Tibial artery (tissue), 4 donors: ENCODE measurements at regions not wholly inside any gene's neighbourhood (a gene's known extent, or its start where the extent isn't known, plus 50 kb on each side); places are given as distances from the start of the nearest gene placed in this dataset.

Experiments
- DNase-seq, 2 donors: peaks; one replicate each; pipeline ENCODE4 v3.0.0-alpha.2; 2019
- H3K27ac ChIP-seq, 2 donors: fragments of 200-600 bp; sonication (generic) in 1 of 2; 1 replicate in 1 of 2; 2 replicates in 1 of 2; pipeline ENCODE4 v1.5.1; 2018 to 2019; ENCODE audit warnings: mild to moderate bottlenecking in 1 of 2
- H3K27me3 ChIP-seq, 2 donors: fragments of 200-600 bp; sonication (generic) in 1 of 2; one replicate each; pipeline versions ENCODE4 v1.5.1 to v1.6.0; 2016 to 2019
- H3K36me3 ChIP-seq, 3 donors: fragments of 200-600 bp; sonication (generic) in 2 of 3; one replicate each; pipeline ENCODE4 v1.5.1; 2016 to 2019; ENCODE audit warnings: mild to moderate bottlenecking in 2 of 3
- H3K4me1 ChIP-seq, 4 donors: fragments of 200-600 bp; sonication (generic) in 2 of 4; 1 replicate in 3 of 4; 2 replicates in 1 of 4; pipeline ENCODE4 v1.5.1; 2016 to 2019
- H3K4me3 ChIP-seq, 2 donors: fragments of 200-600 bp; sonication (generic) in 1 of 2; 1 replicate in 1 of 2; 2 replicates in 1 of 2; pipeline ENCODE4 v1.5.1; 2018 to 2019; ENCODE audit warnings: mild to moderate bottlenecking in 2 of 2
- H3K9me3 ChIP-seq, 3 donors: fragments of 200-600 bp; sonication (generic) in 1 of 3; one replicate each; pipeline ENCODE4 v1.5.1; 2016 to 2019
- CTCF ChIP-seq, 2 experiments: fragments of 200-600 bp in 1 of 2; fragments of 450-650 bp in 1 of 2; IDR thresholded peaks; one replicate each; pipeline ENCODE4 v1.5.1; 2017 to 2019; ENCODE audit warnings: antibody characterized with exemption in 2 of 2, mild to moderate bottlenecking in 1 of 2, moderate library complexity in 1 of 2
- intact Hi-C: fragments of 100-400 bp; cut with DNase I; formaldehyde crosslinking; loops from one replicate; pipeline ENCODE4 v1.15.0; 2023; ENCODE audit warnings: low total_unique reads

- H3K27me3 ChIP-seq, result no peaks in the 10 kb centered on the region
These were observed 382.4 kb downstream of the TRAM1L1 start for GRCh38 chr4:116702949-116703348.

GRCh38 chr4:116688536-116688935 lies 396.8 kb downstream of the TRAM1L1 start:
- DNase-seq, result no peak
- intact Hi-C loops, result no loop called here
- Histone ChIP-seq H3K4me1 (no peaks in the 10 kb centered on the region), H3K27ac (no peak overlapping the region), H3K9me3 (no peaks in the 10 kb centered on the region), H3K27me3 (no peaks in the 10 kb centered on the region), H3K4me3 (no peak overlapping the region), H3K36me3 (no peaks in the 10 kb centered on the region)
- TF ChIP-seq CTCF (IDR thresholded peaks at IDR 0.05), result no peak

More at GRCh38 chr4:116702949-116703348, 382.4 kb downstream of the TRAM1L1 start:
- no peak overlapping the region for H3K4me3 ChIP-seq
- no peaks in the 10 kb centered on the region for H3K9me3 ChIP-seq
- DNase-seq, result no peak
- intact Hi-C loops, result no loop called here
- no peaks in the 10 kb centered on the region for H3K36me3 ChIP-seq
- no peak for TF ChIP-seq CTCF (IDR thresholded peaks at IDR 0.05)
- H3K4me1 ChIP-seq, result no peaks in the 10 kb centered on the region
- H3K27ac ChIP-seq, result no peak overlapping the region

GRCh38 chr4:116668190-116668589 lies 417.2 kb downstream of the TRAM1L1 start:
- no peak for TF ChIP-seq CTCF (IDR thresholded peaks at IDR 0.05)
- Histone ChIP-seq H3K4me3 (no peak overlapping the region), H3K4me1 (no peaks in the 10 kb centered on the region), H3K27ac (no peak overlapping the region), H3K9me3 (no peaks in the 10 kb centered on the region), H3K27me3 (no peaks in the 10 kb centered on the region), H3K36me3 (no peaks in the 10 kb centered on the region)
- DNase-seq, result no peak
- intact Hi-C loops, result no loop called here

GRCh38 chr4:116665716-116666115 lies 419.7 kb downstream of the TRAM1L1 start:
- no peaks in the 10 kb centered on the region for H3K36me3 ChIP-seq
- H3K4me3 ChIP-seq, result no peak overlapping the region
- no peak for TF ChIP-seq CTCF (IDR thresholded peaks at IDR 0.05)
- no peaks in the 10 kb centered on the region for H3K27me3 ChIP-seq
- intact Hi-C loops, result no loop called here
- H3K27ac ChIP-seq, result no peak overlapping the region
- no peaks in the 10 kb centered on the region for H3K4me1 ChIP-seq
- no peaks in the 10 kb centered on the region for H3K9me3 ChIP-seq
- no peak for DNase-seq

- TF ChIP-seq CTCF (IDR thresholded peaks at IDR 0.05), result no peak
- intact Hi-C loops, result no loop called here
- no peaks in the 10 kb centered on the region for H3K4me1 ChIP-seq
- DNase-seq, result no peak
- no peak overlapping the region for H3K27ac ChIP-seq
- no peaks in the 10 kb centered on the region for H3K36me3 ChIP-seq
- peaks cover 0 to 4% (median 0%) of the 10 kb centered on the region in 3 donors for H3K9me3 ChIP-seq
- H3K4me3 ChIP-seq, result no peak overlapping the region
- no peaks in the 10 kb centered on the region for H3K27me3 ChIP-seq
These were observed 421.2 kb downstream of the TRAM1L1 start for GRCh38 chr4:116664198-116664597.

GRCh38 chr4:116639070-116639577 lies 446.3 kb downstream of the TRAM1L1 start:
- H3K36me3 ChIP-seq, result no peaks in the 10 kb centered on the region
- intact Hi-C loops, result no loop called here
- DNase-seq, result no peak

More at GRCh38 chr4:116639070-116639577, 446.3 kb downstream of the TRAM1L1 start:
- H3K27me3 ChIP-seq, result no peaks in the 10 kb centered on the region
- H3K27ac ChIP-seq, result no peak overlapping the region
- TF ChIP-seq CTCF (IDR thresholded peaks at IDR 0.05), result no peak
- H3K9me3 ChIP-seq, result no peaks in the 10 kb centered on the region
- no peaks in the 10 kb centered on the region for H3K4me1 ChIP-seq
- no peak overlapping the region for H3K4me3 ChIP-seq
